HG03060 (cell line): ENCODE measurements at regions not wholly inside any gene's neighbourhood (a gene's known extent, or its start where the extent isn't known, plus 50 kb on each side); places are given as distances from the start of the nearest gene placed in this dataset.
"Not testable (repeated sequence)": the region's sequence is repeated elsewhere in the genome, so short reads cannot be mapped to it uniquely, and the experiment has no call there.

Source experiments
- ATAC-seq: cut with Tn5 transposase; IDR thresholded peaks from one replicate; pipeline ENCODE4 v1.9.1; 2021; ENCODE audit warnings: low read depth, moderate number of reproducible peaks; ENCODE audit not compliant: unreplicated experiment

DNA sequence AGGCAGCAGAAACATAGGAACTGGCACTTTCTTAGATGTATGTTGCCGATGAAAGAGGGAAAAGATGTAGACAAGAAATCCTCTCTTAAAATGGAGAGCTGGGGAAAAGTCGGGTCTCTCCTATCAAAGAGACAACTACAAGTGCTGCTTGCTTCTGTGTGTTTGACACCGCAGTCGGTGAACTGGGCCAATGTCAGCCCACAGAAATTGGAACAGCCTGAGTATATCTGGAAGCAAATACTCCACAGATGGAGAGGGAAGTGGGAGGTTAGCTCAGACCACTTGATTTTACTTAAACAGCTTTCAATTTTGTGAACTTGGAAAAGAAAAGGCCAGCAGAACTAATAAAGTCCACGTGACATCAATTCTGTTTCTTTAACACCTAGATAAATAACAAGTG is 230.9 kb upstream of the FAT1 start:
- no peak for ATAC-seq

DNA sequence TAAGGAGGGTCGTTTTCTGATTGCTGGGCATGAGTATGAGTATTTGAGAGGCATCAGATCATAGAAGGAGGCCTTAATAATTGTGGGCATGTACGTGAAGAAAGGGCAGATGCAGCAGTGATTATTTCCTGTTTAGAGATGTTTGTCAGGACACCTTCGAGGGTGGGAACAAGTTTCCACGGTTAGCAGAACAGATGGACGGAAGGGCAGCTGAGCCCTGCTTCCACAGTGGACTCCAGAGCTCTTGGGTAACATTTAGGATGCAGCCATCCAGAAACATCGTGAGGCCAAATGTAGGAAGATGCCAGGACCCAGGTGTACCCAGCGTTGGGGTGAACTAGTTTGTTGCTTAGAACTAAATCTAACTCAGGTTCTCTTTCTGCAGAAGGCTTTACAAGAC is 231.3 kb upstream of the FAT1 start:
- no peak for ATAC-seq

DNA sequence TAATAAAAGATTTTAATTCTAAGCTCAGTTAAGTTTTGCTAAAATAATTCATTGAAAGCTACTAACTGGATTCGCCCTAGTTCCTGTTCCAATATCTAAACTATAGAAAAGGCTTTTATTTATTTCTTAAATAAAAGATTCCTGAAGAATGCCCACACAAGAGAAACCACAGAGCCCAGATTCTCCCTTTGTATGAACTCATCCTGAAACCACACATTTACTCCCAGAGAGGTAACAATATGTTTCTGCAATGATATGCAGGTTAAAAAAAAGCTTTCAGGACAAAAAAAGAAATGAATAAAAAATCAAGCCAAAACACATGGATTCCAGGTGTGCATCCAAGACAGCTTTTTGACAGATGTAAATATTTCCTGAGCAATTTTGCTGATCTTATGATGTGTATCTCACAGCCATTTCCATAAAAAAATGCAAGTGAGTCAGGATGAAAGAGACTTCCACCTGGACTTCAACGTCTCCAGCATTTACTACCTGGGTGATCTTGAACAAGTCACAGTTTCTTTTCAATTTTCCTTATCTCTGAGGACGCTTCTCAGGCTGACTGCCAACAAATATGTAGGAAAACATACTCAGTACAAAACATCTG is 234.4 kb upstream of the FAT1 start:
- ATAC-seq, result no peak

DNA sequence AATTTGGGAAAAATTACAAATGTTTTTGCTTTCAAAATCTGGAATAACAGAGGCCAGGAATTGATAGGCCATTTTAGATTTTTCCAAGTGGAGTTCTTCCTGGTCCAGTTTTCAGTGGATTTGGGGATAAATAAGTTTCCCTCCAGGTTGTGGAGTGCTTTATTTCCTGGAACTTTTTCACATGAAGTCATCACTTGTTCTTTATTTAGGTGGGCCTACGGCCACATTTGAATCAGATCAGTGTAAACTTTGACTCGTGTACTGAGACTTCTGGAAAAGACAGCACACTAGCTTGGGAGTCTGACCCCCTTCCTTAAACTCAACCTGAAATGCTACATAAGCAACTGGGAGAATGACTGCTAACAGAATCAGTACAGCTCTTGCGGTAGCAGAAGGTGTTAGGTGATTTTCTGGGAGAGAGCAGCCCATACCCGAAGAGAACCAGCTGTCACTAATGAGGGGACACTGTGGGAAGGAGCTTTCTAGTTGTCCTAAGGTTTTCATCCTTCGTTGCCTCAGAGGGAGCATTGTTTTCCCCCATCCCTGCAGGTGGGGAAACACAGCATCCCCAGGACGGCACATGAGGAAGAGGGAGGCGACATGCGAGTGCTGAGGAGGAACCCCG is 235.2 kb upstream of the FAT1 start:
- no peak for ATAC-seq

DNA sequence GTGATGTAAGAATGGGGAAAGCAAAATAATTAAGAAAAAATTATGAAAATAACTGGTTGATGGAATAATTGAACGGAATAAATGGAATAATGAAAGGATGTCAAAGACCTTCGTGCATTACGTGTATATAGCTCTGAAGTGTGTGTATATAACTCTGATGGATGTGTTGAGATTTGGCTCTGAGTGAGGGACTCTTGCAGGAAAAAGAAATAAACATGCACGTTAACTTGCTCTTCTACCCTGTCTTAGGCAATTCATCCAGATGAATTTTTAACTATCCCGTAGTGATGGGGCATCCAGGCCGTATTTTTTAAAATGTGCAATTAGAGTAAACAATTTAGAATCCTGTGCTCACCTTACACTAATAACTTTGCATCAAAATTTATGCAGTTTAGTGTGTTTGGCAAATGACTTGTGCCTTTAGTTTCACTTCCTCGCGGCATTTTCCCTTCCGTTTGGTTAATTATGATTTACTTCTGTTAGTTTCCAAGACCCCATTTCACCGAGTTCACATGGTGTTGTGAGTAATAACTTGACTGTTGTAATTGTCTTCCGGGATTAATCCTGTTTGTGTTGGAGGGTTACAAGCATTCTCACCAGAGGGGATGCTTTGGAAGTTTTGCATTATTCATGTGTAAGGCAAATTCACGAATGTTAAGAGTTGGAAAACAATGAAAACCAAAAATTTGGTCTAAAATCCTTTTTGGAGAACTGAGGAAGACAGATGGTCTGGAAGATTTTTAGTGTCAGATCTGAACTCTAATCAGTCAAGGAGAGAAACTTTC is 256.5 kb upstream of the FAT1 start:
- no peak for ATAC-seq

DNA sequence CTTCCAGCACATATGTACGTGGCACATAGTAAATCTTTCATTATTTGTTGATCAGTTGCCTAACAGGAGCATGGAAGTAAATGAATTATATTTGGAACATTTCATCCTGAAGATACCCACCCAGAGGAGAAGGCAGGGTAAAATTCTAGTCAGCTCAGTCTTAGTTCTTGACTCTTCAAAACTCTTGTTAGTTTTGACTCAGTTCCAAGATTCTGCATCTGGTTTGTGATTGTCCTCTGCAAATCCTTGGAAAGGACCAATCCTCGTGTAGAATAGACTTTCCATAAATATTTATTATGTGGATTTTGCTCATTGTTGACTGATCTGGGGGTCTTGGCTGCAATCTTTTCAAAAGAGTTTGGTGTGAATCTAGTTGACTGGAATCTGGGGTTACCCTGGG is 257.5 kb upstream of the FAT1 start:
- ATAC-seq, result no peak

DNA sequence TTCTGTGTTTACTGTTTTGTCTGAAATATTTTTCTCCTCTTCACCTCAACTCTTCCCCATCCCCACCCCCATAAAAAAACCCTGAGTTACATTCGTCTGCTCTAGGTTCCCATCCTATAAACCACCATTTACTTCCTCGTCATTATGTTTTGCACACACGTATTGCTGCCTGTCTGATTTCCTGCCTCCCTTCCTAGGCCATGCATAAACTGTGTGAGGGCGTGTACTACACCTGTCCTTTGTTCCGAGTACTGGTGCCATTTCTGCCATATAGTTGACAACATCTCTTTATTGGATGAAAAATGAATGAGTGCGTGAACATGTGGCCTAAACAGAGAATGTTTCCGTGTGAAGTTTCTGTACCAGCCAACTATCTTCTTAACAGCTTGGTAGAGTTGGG is 258.5 kb upstream of the FAT1 start:
- no peak for ATAC-seq

DNA sequence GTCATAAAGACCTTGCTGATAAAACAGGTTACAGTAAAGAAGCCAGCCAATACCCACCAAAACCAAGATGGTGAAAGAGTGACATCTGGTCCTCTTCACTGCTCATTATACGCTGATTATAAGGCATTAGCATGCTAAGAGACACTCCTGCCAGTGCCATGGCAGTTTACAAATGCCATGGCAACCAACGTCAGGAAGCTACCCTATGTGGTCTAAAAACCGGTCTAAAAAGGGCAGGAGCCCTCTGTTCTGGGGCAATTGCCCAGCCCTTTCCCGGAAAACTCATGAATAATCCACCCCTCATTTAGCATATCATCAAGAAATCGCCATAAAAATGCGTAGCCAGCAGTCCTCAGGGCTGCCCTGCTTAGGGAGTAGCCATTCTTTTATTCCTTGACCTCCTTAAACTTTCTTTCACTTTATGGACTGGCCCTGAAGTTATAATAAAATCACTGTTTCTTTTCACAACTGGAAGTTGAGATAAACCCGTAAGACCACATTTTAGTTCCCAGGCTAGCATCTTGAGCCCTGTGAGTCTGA is 260.5 kb upstream of the FAT1 start:
- ATAC-seq, result no peak

DNA sequence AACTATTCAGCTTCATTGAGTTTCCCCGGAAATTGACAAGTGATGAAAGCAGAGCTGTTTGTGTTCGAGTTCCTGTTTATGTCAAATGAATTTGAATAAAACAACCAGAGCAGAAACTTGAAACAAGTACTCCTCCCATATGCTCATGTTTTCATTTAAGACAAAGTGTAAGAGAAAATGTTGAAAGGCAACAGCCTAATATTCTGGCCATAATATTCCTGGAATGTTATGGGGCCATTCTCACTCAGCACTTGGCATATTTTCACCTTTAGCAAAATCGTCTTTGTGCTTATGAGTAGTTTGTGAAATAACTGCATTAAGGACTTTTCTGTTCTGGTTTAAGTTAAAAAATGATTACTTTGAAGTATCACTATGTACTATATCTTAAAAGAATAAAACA is 276.0 kb upstream of the FAT1 start:
- ATAC-seq, result no peak

DNA sequence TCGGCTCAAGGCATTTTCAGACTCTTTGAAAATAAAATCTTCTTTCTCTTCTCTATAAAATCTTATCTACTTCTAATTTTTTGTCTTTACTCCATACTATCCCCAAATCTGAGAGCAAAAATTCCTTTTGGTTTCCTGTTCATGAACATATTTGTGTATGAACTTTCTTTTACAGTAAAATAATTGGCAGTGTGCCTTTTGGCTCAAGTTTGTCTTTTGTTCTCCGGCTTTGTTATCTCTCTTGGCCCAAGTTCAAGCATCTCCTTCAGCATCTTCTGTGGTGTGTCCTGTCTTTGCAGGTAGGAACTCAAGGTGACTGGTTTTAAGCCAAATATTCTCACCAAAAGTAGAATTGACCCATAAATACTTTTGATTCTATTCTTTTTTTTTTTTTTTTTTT is 276.6 kb upstream of the FAT1 start:
- ATAC-seq, result no peak

DNA sequence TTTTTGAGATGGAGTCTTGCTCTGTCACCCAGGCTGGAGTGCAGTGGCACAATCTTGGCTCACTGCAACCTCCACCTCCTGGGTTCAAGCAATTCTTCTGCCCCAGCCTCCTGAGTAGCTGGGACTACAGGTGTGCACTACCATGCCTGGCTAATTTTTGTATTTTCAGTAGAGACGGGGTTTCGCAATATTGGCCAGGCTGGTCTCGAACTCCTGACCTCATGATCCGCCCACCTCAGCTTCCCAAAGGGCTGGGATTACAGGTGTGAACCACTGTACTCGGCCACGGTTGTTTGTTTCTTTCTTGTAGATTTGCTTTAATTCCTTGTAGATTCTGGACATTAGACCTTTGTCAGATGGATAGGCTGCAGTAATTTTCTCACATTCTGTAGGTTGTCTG is 278.5 kb upstream of the FAT1 start:
- ATAC-seq, result not testable (repeated sequence)

DNA sequence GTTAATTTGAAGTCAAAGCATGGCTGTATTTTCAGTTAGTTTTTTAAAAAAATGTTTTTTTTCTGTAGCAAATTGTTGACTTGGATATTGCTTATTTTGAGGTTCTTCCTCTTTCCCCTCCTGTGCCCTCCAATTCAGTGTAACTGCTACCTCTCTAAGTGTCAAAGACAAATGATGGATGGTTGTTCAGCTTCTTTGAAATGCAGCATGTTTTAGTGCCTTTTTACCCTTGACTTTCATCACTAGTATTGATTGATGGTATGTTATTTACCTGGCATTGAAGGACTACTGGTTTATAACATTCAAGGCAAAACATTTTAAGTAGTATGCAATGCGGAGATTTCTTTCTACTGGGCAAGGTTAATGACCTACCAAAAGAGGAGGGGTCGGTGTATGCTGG is 281.0 kb upstream of the FAT1 start:
- ATAC-seq, result no peak

DNA sequence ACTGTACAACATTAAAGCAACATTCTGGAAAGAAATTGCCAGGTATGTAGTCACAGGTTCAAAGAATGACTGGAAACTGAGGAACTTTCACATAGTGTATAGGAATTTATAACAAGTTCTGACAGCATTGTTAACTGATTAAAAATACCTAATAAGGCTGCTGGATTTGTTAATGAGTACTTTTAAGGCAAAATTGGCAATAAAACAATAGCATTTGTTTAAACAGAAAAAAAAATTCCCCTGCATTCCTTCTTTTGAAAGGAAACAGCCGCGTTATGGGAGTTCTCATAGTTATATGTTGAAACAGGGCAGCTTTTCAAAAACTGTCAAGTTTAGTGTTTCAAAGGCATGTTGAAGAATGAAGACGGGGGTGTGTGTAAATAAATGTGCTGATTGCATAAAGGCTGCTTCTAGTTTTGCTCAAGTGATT is 282.5 kb upstream of the FAT1 start:
- ATAC-seq, result no peak

DNA sequence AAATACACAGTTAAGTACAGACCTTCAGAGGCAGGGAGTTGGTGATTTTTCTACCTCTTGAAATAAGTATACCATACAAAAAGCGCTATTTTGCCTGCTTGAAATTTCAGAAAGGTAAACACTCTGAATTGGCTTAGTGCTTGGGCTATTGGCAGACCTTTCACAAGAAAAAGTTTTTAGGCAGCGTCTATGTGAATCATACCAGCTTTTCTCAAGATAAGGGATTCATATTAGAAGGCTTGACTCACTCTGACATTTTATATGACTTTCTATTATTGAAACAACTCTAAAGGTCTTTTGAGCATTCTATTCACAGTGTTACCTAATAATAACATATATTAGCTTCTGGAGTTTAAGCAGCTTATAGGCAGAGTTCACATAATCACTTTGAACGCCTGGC is 286.4 kb upstream of the FAT1 start:
- ATAC-seq, result no peak

DNA sequence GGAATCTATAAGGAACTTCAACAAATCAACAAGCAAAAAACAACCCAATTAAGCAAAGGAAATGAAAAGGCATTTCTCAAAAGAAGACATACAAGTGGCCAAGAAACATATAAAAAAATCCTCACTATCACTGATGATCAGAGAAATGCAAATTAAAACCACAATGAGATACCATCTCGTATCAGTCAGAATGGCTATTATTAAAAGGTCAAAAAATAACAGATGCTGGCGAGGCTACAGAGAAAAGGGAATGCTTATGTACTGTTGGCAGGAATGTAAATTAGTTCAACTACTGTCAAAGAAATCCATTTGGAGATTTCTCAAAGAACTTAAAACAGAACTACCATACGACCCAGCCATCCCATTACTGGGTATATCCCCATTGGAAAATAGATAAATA is 292.4 kb upstream of the FAT1 start:
- ATAC-seq, result no peak

DNA sequence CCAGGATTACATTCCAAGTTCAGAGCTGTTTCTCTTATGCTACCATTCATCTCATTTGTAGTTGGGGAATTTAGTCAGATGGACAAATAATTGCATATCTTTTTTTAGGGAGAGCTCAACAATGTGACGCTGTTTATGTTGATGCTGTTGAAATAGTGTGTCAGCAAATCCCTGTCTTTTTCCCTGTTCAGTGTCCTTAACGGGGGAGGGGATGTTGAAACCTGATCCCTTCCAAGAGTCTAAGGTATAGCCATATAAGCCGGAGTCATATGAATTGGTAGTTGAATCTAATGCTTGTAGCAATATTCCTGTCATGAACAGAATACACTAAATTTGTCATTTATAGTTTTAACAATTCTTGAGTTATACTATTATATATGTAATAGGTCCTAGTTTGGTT is 293.5 kb upstream of the FAT1 start:
- ATAC-seq, result no peak

DNA sequence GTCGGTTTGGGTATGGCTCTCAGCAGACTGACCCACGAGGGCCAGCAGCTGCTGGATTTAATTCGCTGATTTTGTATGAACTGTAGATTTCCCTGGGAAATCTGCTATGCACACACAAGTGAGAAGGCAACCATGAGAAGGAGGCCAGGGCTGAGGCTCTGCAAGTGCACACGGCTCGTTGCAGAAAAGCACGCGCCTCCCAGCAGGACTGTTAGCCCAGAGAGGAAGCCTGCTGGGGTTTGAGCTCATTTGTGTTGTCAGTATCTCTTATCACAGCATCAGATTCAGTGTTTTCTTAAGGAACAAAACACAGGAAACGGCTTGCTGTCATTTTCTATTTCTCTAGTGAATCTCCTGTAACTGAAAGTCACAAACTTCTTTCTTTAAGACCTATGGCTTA is 296.2 kb upstream of the FAT1 start:
- ATAC-seq, result no peak

DNA sequence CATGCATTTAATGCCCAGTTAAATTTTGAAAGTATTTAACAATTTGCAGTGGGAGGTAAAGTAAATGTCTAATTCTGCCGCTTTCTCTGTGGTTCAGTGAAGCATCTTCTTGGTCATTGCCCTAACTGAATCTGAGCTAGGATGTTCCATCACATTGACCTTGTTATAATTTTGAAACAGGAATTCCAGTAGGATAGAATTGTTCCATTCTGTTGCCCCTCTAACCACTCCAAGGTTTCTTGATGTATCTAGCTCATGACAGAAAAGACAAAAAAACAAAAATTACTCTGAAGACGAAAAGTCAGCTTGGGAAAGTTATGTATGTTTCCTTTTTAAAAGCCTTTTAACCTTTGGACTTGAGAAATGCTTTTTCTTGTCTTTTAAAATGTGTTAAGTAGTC is 297.0 kb upstream of the FAT1 start:
- ATAC-seq, result no peak

DNA sequence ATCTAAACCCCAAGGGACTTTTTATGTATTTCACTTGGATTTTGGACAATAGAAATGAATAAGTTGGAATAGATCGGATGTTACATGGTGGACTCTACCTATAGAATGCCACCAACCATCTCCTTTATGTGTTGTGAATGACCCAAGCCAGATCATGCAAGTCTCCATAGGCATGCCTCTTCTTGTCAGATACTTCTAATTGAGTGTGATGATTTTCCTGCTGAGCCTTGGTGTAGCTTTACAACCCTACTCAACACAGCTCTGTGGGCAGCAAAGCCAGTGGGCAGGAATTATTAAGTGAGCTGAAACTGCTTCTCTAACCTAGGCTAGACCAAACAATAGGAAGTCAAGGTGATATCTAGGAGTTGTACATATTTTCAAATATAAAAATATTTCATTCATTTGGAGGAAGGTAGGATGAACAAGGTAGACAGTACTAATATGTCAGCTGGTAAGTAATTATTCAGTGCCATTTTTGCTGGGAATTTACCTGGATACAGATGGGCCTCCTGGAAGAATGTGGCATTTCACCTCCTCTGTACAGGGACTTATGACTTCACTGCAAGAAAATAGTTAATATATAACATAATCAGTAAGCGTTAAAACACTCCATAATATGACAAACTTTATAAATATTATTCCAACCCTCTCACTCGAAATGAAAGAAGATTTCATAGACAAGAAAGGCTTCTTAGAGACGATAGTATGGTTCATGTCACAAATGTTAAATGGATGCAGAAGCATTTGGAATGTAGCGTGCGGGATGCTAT is 298.0 kb upstream of the FAT1 start:
- ATAC-seq, result no peak

DNA sequence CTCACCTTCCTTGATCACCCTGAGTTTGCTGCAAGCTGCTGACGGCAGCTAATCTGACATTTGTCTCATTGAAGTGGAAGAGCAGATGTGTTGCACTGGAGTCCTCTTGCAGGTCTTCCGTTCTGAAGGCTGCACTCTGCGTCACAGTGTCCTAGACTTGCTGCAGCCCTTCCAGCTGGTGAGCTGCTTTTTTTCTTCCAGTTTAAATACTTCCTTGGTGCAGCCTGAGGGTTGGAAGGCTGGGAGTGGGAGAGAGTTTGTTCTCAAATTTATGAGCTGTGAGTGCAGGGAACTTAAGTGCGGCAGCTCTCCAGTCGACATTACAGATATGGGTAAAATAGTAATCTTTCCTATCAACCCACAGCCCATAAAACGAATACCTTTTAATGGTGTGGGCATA is 303.6 kb upstream of the FAT1 start:
- ATAC-seq, result no peak

DNA sequence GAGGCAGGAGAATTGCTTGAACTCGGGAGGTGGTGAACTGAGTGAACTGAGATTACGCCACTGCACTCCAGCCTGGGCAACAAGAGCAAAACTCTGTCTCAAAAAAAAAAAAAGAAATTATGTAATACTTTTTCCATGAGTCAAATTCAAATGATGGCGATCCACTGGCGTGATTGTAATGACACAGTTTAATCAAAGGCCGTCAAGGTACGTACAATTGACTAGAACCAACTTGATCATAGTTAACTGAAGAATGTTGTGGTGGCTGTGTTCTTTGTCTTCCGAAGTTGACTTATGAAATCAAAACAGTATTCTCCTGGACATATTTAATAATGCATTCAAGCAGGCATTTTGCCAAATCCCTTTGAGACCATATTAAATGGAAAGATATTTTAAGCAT is 318.6 kb upstream of the FAT1 start:
- ATAC-seq, result no peak
